Sigmoid colon (tissue), 6 donors: ENCODE measurements at regions not wholly inside any gene's neighbourhood (a gene's known extent, or its start where the extent isn't known, plus 50 kb on each side); places are given as distances from the start of the nearest gene placed in this dataset.
"Not testable (repeated sequence)": the region's sequence is repeated elsewhere in the genome, so short reads cannot be mapped to it uniquely, and the experiment has no call there.

Experiments
- DNase-seq: peaks from one replicate; pipeline ENCODE4 v3.0.0-alpha.2; 2019
- H3K27ac ChIP-seq, 4 donors: fragments of 200-600 bp; sonication (generic); one replicate each; pipeline ENCODE4 v1.5.1; 2016 to 2019; ENCODE audit warnings: mild to moderate bottlenecking in 1 of 4
- H3K27me3 ChIP-seq, 3 donors: fragments of 200-600 bp; sonication (generic); one replicate each; pipeline ENCODE4 v1.5.1; 2019; ENCODE audit warnings: mild to moderate bottlenecking in 1 of 3
- H3K36me3 ChIP-seq, 4 donors: fragments of 200-600 bp; sonication (generic); one replicate each; pipeline ENCODE4 v1.5.1; 2016 to 2019
- H3K4me1 ChIP-seq, 4 donors: fragments of 200-600 bp; sonication (generic); one replicate each; pipeline ENCODE4 v1.5.1; 2017 to 2019
- H3K4me3 ChIP-seq, 4 donors: fragments of 200-600 bp; sonication (generic); one replicate each; pipeline ENCODE4 v1.5.1; 2017 to 2019; ENCODE audit warnings: mild to moderate bottlenecking in 2 of 4, moderate library complexity in 1 of 4
- H3K9me3 ChIP-seq, 4 donors: fragments of 200-600 bp in 3 of 4; sonication (generic) in 3 of 4; one replicate each; pipeline versions ENCODE4 v1.5.1 to v1.6.1; 2013 to 2019
- CTCF ChIP-seq, 4 experiments: fragments of 450-650 bp in 3 of 4; fragments of 200-600 bp in 1 of 4; IDR thresholded peaks; one replicate each; pipeline ENCODE4 v1.5.1; 2016 to 2019; ENCODE audit warnings: antibody characterized with exemption in 4 of 4, mild to moderate bottlenecking in 3 of 4, moderate library complexity in 2 of 4
- EP300 ChIP-seq, 4 donors: sonication (generic); formaldehyde crosslinking; IDR thresholded peaks; one replicate each; pipeline ENCODE4 v1.6.1; 2017; ENCODE audit warnings: antibody characterized with exemption in 4 of 4
- POLR2A ChIP-seq, 2 donors: fragments of 450-650 bp; IDR thresholded peaks; one replicate each; pipeline ENCODE4 v1.6.1; 2016; ENCODE audit warnings: antibody characterized with exemption in 2 of 2, mild to moderate bottlenecking in 2 of 2, moderate library complexity in 2 of 2
- POLR2AphosphoS5 ChIP-seq, 4 donors: sonication (generic); formaldehyde crosslinking; IDR thresholded peaks; one replicate each; pipeline ENCODE4 v1.6.1; 2017; ENCODE audit warnings: antibody characterized with exemption in 4 of 4
- WGBS, 2 donors: extraction: QIAGEN DNeasy Blood & Tissue Kit; methylation state at CpG; one replicate each; pipeline ENCODE4 v1.1.7; 2013; 5-methylcytosine and 5-hydroxymethylcytosine counted together
- intact Hi-C: fragments of 100-400 bp; cut with DNase I; formaldehyde crosslinking; loops from one replicate; pipeline ENCODE4 v1.15.1; 2023
- donor health status: healthy with polysubstance abuse.
- donor health status: healthy.

- no peak for DNase-seq
- H3K4me1 ChIP-seq: no peaks in the 10 kb centered on the region
- 53 to 71% methylated on average over 2 of the region's 2 CpGs for WGBS, 2 donors
- no peaks in the 10 kb centered on the region for H3K36me3 ChIP-seq
- no peak overlapping the region for H3K4me3 ChIP-seq
- no peaks in the 10 kb centered on the region for H3K27me3 ChIP-seq
- intact Hi-C loops: no loop called here
- no peak overlapping the region for H3K27ac ChIP-seq
- H3K9me3 ChIP-seq: no peaks in the 10 kb centered on the region
- TF ChIP-seq EP300 (IDR thresholded peaks at IDR 0.05) (no peak), POLR2A (IDR thresholded peaks at IDR 0.05) (no peak), POLR2AphosphoS5 (IDR thresholded peaks at IDR 0.05) (no peak), CTCF (IDR thresholded peaks at IDR 0.05) (no peak)
These were observed 264.4 kb downstream of the MEX3B start for GRCh38 chr15:81781395-81781794.

GRCh38 chr15:81780966-81781365 is 264.9 kb downstream of the MEX3B start:
- intact Hi-C loops: no loop called here
- H3K36me3 ChIP-seq: no peaks in the 10 kb centered on the region

GRCh38 chr15:81779181-81779580 is 266.6 kb downstream of the MEX3B start:
- no peak for TF ChIP-seq CTCF (IDR thresholded peaks at IDR 0.05)
- TF ChIP-seq POLR2A (IDR thresholded peaks at IDR 0.05): no peak
- no peak for TF ChIP-seq POLR2AphosphoS5 (IDR thresholded peaks at IDR 0.05)
- TF ChIP-seq EP300 (IDR thresholded peaks at IDR 0.05): no peak
- no peak for DNase-seq
- intact Hi-C loops: no loop called here

More at GRCh38 chr15:81780966-81781365, 264.9 kb downstream of the MEX3B start:
- DNase-seq: no peak
- Histone ChIP-seq H3K9me3 (no peaks in the 10 kb centered on the region), H3K4me1 (no peaks in the 10 kb centered on the region), H3K4me3 (no peak overlapping the region), H3K27me3 (no peaks in the 10 kb centered on the region), H3K27ac (no peak overlapping the region)
- no peak for TF ChIP-seq EP300 (IDR thresholded peaks at IDR 0.05)
- TF ChIP-seq CTCF (IDR thresholded peaks at IDR 0.05): no peak
- no peak for TF ChIP-seq POLR2A (IDR thresholded peaks at IDR 0.05)
- no peak for TF ChIP-seq POLR2AphosphoS5 (IDR thresholded peaks at IDR 0.05)

GRCh38 chr15:81777546-81777945 is 268.3 kb downstream of the MEX3B start:
- no peaks in the 10 kb centered on the region for H3K9me3 ChIP-seq
- H3K4me3 ChIP-seq: no peak overlapping the region
- TF ChIP-seq POLR2AphosphoS5 (IDR thresholded peaks at IDR 0.05) (no peak), CTCF (IDR thresholded peaks at IDR 0.05) (no peak), EP300 (IDR thresholded peaks at IDR 0.05) (no peak), POLR2A (IDR thresholded peaks at IDR 0.05) (no peak)
- 73 to 94% methylated on average over 1 of the region's 1 CpG for WGBS, 2 donors
- H3K4me1 ChIP-seq: no peaks in the 10 kb centered on the region
- intact Hi-C loops: no loop called here
- H3K27me3 ChIP-seq: no peaks in the 10 kb centered on the region
- no peak for DNase-seq
- no peaks in the 10 kb centered on the region for H3K36me3 ChIP-seq
- H3K27ac ChIP-seq: no peak overlapping the region

More at GRCh38 chr15:81779181-81779580, 266.6 kb downstream of the MEX3B start:
- Histone ChIP-seq H3K36me3 (no peaks in the 10 kb centered on the region), H3K4me3 (no peak overlapping the region), H3K27ac (no peak overlapping the region), H3K4me1 (no peaks in the 10 kb centered on the region), H3K9me3 (no peaks in the 10 kb centered on the region), H3K27me3 (no peaks in the 10 kb centered on the region)
- WGBS, 2 donors: 83 to 85% methylated on average over 2 of the region's 2 CpGs

GRCh38 chr15:81776976-81777375 is 268.8 kb downstream of the MEX3B start:
- DNase-seq: no peak

GRCh38 chr15:81775779-81776178 is 270.0 kb downstream of the MEX3B start:
- H3K9me3 ChIP-seq, H3K27ac ChIP-seq, intact Hi-C loops, H3K4me1 ChIP-seq, H3K27me3 ChIP-seq, H3K4me3 ChIP-seq, H3K36me3 ChIP-seq, DNase-seq: not testable (repeated sequence)
- WGBS, 2 donors: 95 to 98% methylated on average over 4 of the region's 4 CpGs

More at GRCh38 chr15:81776976-81777375, 268.8 kb downstream of the MEX3B start:
- TF ChIP-seq CTCF (IDR thresholded peaks at IDR 0.05): no peak
- no peak for TF ChIP-seq POLR2AphosphoS5 (IDR thresholded peaks at IDR 0.05)
- TF ChIP-seq EP300 (IDR thresholded peaks at IDR 0.05): no peak
- TF ChIP-seq POLR2A (IDR thresholded peaks at IDR 0.05): no peak
- Histone ChIP-seq H3K4me3 (no peak overlapping the region), H3K27me3 (no peaks in the 10 kb centered on the region), H3K4me1 (no peaks in the 10 kb centered on the region), H3K9me3 (no peaks in the 10 kb centered on the region), H3K27ac (no peak overlapping the region), H3K36me3 (no peaks in the 10 kb centered on the region)
- 75 to 80% methylated on average over 7 of the region's 7 CpGs for WGBS, 2 donors
- intact Hi-C loops: no loop called here
